ENCODE measurements at regions not wholly inside any gene's neighbourhood (a gene's known extent, or its start where the extent isn't known, plus 50 kb on each side); places are given as distances from the start of the nearest gene placed in this dataset.

DNA sequence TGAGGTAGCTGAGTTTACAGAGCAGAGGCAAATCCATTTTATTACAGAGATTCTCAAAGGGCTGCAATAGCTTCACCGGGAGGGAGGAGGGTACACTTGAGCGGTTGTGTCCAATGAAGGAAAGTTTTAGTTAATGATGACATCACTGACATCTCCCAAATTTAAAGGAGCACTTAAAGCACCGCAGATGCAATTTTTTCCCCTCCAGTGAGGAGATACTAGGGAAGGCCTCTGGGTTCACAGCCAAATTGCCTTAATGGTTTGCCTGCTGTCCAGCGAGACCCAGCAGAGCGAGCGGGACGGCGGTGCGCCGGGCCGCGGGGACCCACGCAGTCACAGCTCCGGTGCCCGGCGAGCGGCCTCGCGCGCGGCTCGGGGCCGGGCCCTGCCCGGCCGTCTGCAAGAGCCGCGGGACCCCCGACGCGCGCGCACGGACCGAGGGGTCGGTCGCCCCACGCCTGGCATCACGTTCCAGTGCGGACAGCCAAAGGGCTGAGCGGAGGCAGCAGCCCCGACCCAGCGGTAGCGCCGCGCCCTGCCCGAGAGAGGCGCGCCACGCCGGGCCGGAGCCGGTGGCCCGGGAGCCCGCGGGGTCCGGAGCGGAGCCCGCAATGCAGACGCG, 160.5 kb upstream of the CHRNA7 start:
- no peak for TF ChIP-seq POLR2AphosphoS2 (conservative IDR thresholded peaks at IDR 0.05; ENCODE audit: low read length)
- TF ChIP-seq CTCF (IDR thresholded peaks at IDR 0.05), result no peak
- no peak for TF ChIP-seq POLR2A (IDR thresholded peaks at IDR 0.05; ENCODE audit: low read length)

All from A549 (cell line).